SK-N-SH (cell line): ENCODE measurements at regions not wholly inside any gene's neighbourhood (a gene's known extent, or its start where the extent isn't known, plus 50 kb on each side); places are given as distances from the start of the nearest gene placed in this dataset.

ENCODE experiments used
- EP300 ChIP-seq, 2 experiments: IDR thresholded peaks; 2 replicates each; pipeline versions ENCODE4 v1.4.0 to v1.6.1; 2012; ENCODE audit warnings: borderline replicate concordance in 1 of 2, low read depth in 1 of 2, low read length in 1 of 2
- EZH2phosphoT487 ChIP-seq: fragments of 200-600 bp; sonication (generic); IDR thresholded peaks from 2 replicates; pipeline ENCODE4 v1.6.1; 2017; ENCODE audit warnings: low read depth, mixed run types, mild to moderate bottlenecking, antibody characterized with exemption, moderate library complexity, borderline replicate concordance
- GABPA ChIP-seq: IDR thresholded peaks from 2 replicates; pipeline ENCODE4 v1.4.0; 2012; ENCODE audit warnings: low read depth, mild to moderate bottlenecking
- JUND ChIP-seq: IDR thresholded peaks from 2 replicates; pipeline ENCODE4 v1.4.0; 2012
- NFIC ChIP-seq: IDR thresholded peaks from 2 replicates; pipeline ENCODE4 v1.4.0; 2012; ENCODE audit warnings: borderline replicate concordance
- POLR2AphosphoS5 ChIP-seq: IDR thresholded peaks from 2 replicates; pipeline ENCODE4 v1.6.1; 2012; ENCODE audit warnings: low read depth, low read length
- SIN3A ChIP-seq: IDR thresholded peaks from 2 replicates; pipeline ENCODE4 v1.6.1; 2012; ENCODE audit warnings: low read depth, mild to moderate bottlenecking, low read length, moderate library complexity, borderline replicate concordance
- TAF1 ChIP-seq: IDR thresholded peaks from 2 replicates; pipeline ENCODE4 v1.6.1; 2012; ENCODE audit warnings: low read depth, mild to moderate bottlenecking, low read length, moderate library complexity, borderline replicate concordance
- YY1 ChIP-seq: IDR thresholded peaks from 2 replicates; pipeline ENCODE4 v1.4.0; 2012; ENCODE audit warnings: low read depth, mild to moderate bottlenecking
- TF ChIP-seq, protein P1 (sequence below): fragments of 200-600 bp; sonication (generic); IDR thresholded peaks from 2 replicates; pipeline ENCODE4 v1.6.1; 2017; ENCODE audit warnings: antibody characterized with exemption, mild to moderate bottlenecking, moderate library complexity
- TF ChIP-seq, protein P2 (sequence below): IDR thresholded peaks from 2 replicates; pipeline ENCODE4 v1.4.0; 2012; ENCODE audit warnings: low read depth
- TF ChIP-seq, protein P3 (sequence below): fragments of 150-350 bp; IDR thresholded peaks from 2 replicates; pipeline ENCODE4 v1.6.1; 2016; ENCODE audit warnings: mild to moderate bottlenecking, low read depth, low read length
- TF ChIP-seq, protein P4 (sequence below): IDR thresholded peaks from 2 replicates; pipeline ENCODE4 v1.4.0; 2012; ENCODE audit warnings: low read depth, borderline replicate concordance
- TF ChIP-seq, protein P5 (sequence below): IDR thresholded peaks from 2 replicates; pipeline ENCODE4 v1.6.1; 2012; ENCODE audit warnings: mild to moderate bottlenecking, low read depth, low read length, moderate library complexity

DNA sequence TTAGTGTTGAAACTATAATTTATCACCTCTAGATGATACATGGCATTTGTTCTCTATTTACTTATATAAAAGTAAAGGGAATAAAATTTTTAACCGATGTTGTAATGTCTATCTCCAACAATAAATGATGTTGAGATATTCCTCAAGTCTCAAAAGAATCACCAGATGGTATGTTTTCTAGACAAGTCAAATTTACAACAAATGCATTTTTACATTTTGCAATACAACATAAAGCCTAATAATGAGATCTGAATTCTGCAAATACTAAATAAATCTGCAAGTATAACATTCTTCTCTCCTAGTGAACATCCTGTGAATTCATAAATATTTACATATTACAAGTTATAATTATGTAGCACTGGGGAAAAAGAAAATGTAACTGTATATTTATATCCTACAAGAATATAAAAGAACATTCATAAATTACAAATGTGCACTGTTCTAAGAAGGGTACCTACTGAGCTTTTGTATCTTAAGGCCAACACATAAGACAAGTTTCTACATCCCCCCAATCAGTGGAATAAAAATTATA, 1504.4 kb upstream of the ZEB2 start:
- TF ChIP-seq, protein P1, sequence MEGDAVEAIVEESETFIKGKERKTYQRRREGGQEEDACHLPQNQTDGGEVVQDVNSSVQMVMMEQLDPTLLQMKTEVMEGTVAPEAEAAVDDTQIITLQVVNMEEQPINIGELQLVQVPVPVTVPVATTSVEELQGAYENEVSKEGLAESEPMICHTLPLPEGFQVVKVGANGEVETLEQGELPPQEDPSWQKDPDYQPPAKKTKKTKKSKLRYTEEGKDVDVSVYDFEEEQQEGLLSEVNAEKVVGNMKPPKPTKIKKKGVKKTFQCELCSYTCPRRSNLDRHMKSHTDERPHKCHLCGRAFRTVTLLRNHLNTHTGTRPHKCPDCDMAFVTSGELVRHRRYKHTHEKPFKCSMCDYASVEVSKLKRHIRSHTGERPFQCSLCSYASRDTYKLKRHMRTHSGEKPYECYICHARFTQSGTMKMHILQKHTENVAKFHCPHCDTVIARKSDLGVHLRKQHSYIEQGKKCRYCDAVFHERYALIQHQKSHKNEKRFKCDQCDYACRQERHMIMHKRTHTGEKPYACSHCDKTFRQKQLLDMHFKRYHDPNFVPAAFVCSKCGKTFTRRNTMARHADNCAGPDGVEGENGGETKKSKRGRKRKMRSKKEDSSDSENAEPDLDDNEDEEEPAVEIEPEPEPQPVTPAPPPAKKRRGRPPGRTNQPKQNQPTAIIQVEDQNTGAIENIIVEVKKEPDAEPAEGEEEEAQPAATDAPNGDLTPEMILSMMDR: no peak
- TF ChIP-seq, protein P2, sequence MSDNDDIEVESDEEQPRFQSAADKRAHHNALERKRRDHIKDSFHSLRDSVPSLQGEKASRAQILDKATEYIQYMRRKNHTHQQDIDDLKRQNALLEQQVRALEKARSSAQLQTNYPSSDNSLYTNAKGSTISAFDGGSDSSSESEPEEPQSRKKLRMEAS: no peak
- no peak for TF ChIP-seq NFIC
- TF ChIP-seq, protein P3, sequence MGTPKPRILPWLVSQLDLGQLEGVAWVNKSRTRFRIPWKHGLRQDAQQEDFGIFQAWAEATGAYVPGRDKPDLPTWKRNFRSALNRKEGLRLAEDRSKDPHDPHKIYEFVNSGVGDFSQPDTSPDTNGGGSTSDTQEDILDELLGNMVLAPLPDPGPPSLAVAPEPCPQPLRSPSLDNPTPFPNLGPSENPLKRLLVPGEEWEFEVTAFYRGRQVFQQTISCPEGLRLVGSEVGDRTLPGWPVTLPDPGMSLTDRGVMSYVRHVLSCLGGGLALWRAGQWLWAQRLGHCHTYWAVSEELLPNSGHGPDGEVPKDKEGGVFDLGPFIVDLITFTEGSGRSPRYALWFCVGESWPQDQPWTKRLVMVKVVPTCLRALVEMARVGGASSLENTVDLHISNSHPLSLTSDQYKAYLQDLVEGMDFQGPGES: no peak
- no peak for TF ChIP-seq EZH2phosphoT487
- TF ChIP-seq GABPA: no peak
- no peak for TF ChIP-seq SIN3A
- no peak for TF ChIP-seq EP300 (IDR thresholded peaks at IDR 0.05; ENCODE audit: borderline replicate concordance in 1 of 2, low read depth in 1 of 2, low read length in 1 of 2)
- TF ChIP-seq, protein P4, sequence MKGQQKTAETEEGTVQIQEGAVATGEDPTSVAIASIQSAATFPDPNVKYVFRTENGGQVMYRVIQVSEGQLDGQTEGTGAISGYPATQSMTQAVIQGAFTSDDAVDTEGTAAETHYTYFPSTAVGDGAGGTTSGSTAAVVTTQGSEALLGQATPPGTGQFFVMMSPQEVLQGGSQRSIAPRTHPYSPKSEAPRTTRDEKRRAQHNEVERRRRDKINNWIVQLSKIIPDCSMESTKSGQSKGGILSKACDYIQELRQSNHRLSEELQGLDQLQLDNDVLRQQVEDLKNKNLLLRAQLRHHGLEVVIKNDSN: no peak
- TF ChIP-seq, protein P5, sequence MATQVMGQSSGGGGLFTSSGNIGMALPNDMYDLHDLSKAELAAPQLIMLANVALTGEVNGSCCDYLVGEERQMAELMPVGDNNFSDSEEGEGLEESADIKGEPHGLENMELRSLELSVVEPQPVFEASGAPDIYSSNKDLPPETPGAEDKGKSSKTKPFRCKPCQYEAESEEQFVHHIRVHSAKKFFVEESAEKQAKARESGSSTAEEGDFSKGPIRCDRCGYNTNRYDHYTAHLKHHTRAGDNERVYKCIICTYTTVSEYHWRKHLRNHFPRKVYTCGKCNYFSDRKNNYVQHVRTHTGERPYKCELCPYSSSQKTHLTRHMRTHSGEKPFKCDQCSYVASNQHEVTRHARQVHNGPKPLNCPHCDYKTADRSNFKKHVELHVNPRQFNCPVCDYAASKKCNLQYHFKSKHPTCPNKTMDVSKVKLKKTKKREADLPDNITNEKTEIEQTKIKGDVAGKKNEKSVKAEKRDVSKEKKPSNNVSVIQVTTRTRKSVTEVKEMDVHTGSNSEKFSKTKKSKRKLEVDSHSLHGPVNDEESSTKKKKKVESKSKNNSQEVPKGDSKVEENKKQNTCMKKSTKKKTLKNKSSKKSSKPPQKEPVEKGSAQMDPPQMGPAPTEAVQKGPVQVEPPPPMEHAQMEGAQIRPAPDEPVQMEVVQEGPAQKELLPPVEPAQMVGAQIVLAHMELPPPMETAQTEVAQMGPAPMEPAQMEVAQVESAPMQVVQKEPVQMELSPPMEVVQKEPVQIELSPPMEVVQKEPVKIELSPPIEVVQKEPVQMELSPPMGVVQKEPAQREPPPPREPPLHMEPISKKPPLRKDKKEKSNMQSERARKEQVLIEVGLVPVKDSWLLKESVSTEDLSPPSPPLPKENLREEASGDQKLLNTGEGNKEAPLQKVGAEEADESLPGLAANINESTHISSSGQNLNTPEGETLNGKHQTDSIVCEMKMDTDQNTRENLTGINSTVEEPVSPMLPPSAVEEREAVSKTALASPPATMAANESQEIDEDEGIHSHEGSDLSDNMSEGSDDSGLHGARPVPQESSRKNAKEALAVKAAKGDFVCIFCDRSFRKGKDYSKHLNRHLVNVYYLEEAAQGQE: no peak
- TF ChIP-seq YY1: no peak
- no peak for TF ChIP-seq TAF1
- TF ChIP-seq POLR2AphosphoS5: no peak
- no peak for TF ChIP-seq JUND
